Uterus (tissue), 3 donors: ENCODE measurements at regions not wholly inside any gene's neighbourhood (a gene's known extent, or its start where the extent isn't known, plus 50 kb on each side); places are given as distances from the start of the nearest gene placed in this dataset.

Source experiments
- DNase-seq, 2 donors: peaks; one replicate each; pipeline ENCODE4 v3.0.0-alpha.2; 2019 to 2020
- H3K27ac ChIP-seq, 2 donors: fragments of 200-600 bp; sonication (generic); 1 replicate in 1 of 2; 2 replicates in 1 of 2; pipeline ENCODE4 v1.5.1; 2016 to 2018
- H3K27me3 ChIP-seq, 2 donors: fragments of 200-600 bp; sonication (generic); one replicate each; pipeline ENCODE4 v1.5.1; 2018 to 2019; ENCODE audit warnings: control low read depth in 1 of 2
- H3K36me3 ChIP-seq, 2 donors: fragments of 200-600 bp; sonication (generic); one replicate each; pipeline ENCODE4 v1.5.1; 2019; ENCODE audit warnings: control low read depth in 1 of 2
- H3K4me1 ChIP-seq, 2 donors: fragments of 200-600 bp; sonication (generic); one replicate each; pipeline ENCODE4 v1.5.1; 2018 to 2019; ENCODE audit warnings: control low read depth in 1 of 2
- H3K4me3 ChIP-seq, 2 donors: fragments of 200-600 bp; sonication (generic); 1 replicate in 1 of 2; 2 replicates in 1 of 2; pipeline ENCODE4 v1.5.1; 2018 to 2019; ENCODE audit warnings: mild to moderate bottlenecking in 1 of 2
- H3K9me3 ChIP-seq, 2 donors: fragments of 200-600 bp; sonication (generic); one replicate each; pipeline ENCODE4 v1.5.1; 2019; ENCODE audit warnings: control low read depth in 1 of 2
- POLR2A ChIP-seq, 2 donors: fragments of 450-650 bp; IDR thresholded peaks; one replicate each; pipeline ENCODE4 v1.6.1; 2016; ENCODE audit warnings: antibody characterized with exemption in 2 of 2, mild to moderate bottlenecking in 1 of 2, moderate library complexity in 1 of 2
- intact Hi-C: fragments of 100-400 bp; cut with DNase I; formaldehyde crosslinking; loops from one replicate; pipeline ENCODE4 v1.15.1; 2023; ENCODE audit warnings: low total_unique reads
- TF ChIP-seq, protein P1 (sequence below), 4 experiments: fragments of 200-600 bp in 2 of 4; fragments of 450-650 bp in 2 of 4; sonication (generic) in 2 of 4; IDR thresholded peaks; one replicate each; pipeline ENCODE4 v1.5.1; 2016 to 2019; ENCODE audit warnings: antibody characterized with exemption in 4 of 4, mild to moderate bottlenecking in 2 of 4, moderate library complexity in 1 of 4
- donor health status: DM: yes; HTN: yes; CAD: no.

DNA sequence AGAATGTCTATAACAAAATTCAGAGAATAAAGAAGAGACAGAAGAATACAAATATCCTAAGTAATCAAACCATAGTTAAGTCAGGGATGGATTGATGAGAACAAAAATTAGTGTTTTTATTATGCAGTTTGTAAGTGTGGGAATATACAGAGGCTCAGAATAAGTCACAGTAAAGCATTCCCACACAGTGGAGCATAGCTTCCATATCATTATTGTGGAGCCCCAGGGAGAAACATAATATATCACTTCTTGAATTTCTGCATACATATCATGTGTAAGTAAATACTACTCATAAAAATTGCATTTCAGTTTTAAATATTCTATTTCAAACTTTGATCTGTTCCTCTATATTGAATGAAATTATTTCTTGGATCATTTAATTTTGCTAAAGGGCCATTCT, 790.4 kb downstream of the PLA2G4A start:
- TF ChIP-seq, protein P1, sequence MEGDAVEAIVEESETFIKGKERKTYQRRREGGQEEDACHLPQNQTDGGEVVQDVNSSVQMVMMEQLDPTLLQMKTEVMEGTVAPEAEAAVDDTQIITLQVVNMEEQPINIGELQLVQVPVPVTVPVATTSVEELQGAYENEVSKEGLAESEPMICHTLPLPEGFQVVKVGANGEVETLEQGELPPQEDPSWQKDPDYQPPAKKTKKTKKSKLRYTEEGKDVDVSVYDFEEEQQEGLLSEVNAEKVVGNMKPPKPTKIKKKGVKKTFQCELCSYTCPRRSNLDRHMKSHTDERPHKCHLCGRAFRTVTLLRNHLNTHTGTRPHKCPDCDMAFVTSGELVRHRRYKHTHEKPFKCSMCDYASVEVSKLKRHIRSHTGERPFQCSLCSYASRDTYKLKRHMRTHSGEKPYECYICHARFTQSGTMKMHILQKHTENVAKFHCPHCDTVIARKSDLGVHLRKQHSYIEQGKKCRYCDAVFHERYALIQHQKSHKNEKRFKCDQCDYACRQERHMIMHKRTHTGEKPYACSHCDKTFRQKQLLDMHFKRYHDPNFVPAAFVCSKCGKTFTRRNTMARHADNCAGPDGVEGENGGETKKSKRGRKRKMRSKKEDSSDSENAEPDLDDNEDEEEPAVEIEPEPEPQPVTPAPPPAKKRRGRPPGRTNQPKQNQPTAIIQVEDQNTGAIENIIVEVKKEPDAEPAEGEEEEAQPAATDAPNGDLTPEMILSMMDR (IDR thresholded peaks at IDR 0.05) = no peak
- no peak for TF ChIP-seq POLR2A (IDR thresholded peaks at IDR 0.05)

DNA sequence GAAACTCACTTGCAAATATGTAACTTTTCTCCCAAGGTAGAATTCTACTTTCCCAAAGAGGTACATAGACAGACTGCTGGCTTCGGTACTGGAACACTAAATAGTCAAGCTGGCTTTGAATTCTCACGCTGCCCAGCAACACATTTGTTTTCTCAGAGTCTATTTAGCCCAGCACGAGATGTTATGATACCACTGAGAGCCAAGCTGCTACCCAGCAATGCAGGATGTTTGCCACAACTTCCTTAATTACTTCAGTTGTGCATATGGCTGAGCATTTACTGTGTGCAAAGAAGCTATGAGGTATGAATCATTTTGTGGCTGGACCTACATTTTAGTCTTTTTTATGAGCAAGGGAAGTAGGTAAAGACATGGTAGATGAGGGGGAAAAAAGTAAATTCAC, 793.2 kb downstream of the PLA2G4A start:
- H3K27ac ChIP-seq = no peak overlapping the region
- no peak overlapping the region for H3K4me3 ChIP-seq
- no peak for DNase-seq
- no peaks in the 10 kb centered on the region for H3K27me3 ChIP-seq
- intact Hi-C loops = no loop called here
- no peaks in the 10 kb centered on the region for H3K9me3 ChIP-seq
- no peaks in the 10 kb centered on the region for H3K36me3 ChIP-seq
- TF ChIP-seq, protein P1 (IDR thresholded peaks at IDR 0.05) = no peak
- no peak for TF ChIP-seq POLR2A (IDR thresholded peaks at IDR 0.05)
- H3K4me1 ChIP-seq = no peaks in the 10 kb centered on the region

More for the DNA sequence above, 790.4 kb downstream of the PLA2G4A start:
- Histone ChIP-seq H3K36me3 (no peaks in the 10 kb centered on the region), H3K27ac (no peak overlapping the region), H3K4me1 (no peaks in the 10 kb centered on the region), H3K27me3 (no peaks in the 10 kb centered on the region), H3K4me3 (no peak overlapping the region), H3K9me3 (no peaks in the 10 kb centered on the region)
- intact Hi-C loops = no loop called here
- DNase-seq = no peak

GRCh38 chr1:187622545-187622944, 793.8 kb downstream of the PLA2G4A start:
- intact Hi-C loops = no loop called here
- no peak overlapping the region for H3K27ac ChIP-seq
- no peaks in the 10 kb centered on the region for H3K27me3 ChIP-seq
- no peaks in the 10 kb centered on the region for H3K4me1 ChIP-seq
- no peak overlapping the region for H3K4me3 ChIP-seq
- TF ChIP-seq, protein P1 (IDR thresholded peaks at IDR 0.05) = no peak
- no peak for TF ChIP-seq POLR2A (IDR thresholded peaks at IDR 0.05)
- no peaks in the 10 kb centered on the region for H3K36me3 ChIP-seq
- H3K9me3 ChIP-seq = no peaks in the 10 kb centered on the region
- no peak for DNase-seq

GRCh38 chr1:187624812-187625545, 796.2 kb downstream of the PLA2G4A start:
- no peaks in the 10 kb centered on the region for H3K9me3 ChIP-seq
- TF ChIP-seq, protein P1 (IDR thresholded peaks at IDR 0.05) = no peak
- no peak for TF ChIP-seq POLR2A (IDR thresholded peaks at IDR 0.05)
- H3K27me3 ChIP-seq = no peaks in the 10 kb centered on the region
- no peak overlapping the region for H3K4me3 ChIP-seq
- DNase-seq = no peak
- no peaks in the 10 kb centered on the region for H3K4me1 ChIP-seq
- H3K36me3 ChIP-seq = no peaks in the 10 kb centered on the region
- intact Hi-C loops = no loop called here
- no peak overlapping the region for H3K27ac ChIP-seq

DNA sequence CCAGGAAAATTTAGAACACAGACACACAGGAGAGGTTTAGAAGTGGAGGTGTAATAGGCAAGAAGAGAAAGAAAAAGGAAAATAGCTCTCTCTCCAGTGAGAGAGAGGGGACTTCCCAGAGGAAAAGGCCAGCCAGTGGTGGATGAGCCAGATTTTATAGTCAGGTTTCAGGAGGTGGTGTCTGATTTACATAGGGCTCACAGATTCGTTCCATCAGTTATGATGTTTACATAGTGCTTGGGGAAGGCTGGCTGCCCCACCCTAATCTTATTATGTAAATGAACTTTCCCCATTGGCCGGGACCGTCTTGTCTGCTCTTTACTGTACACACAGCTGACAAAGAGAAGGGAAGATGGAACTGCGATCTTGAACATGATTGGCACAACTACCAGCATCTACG, 797.3 kb downstream of the PLA2G4A start:
- H3K27me3 ChIP-seq = no peaks in the 10 kb centered on the region
- no peaks in the 10 kb centered on the region for H3K9me3 ChIP-seq

More for the DNA sequence above, 797.3 kb downstream of the PLA2G4A start:
- no peak for DNase-seq
- H3K4me3 ChIP-seq = no peak overlapping the region
- H3K4me1 ChIP-seq = no peaks in the 10 kb centered on the region
- H3K27ac ChIP-seq = no peak overlapping the region
- intact Hi-C loops = no loop called here
- no peak for TF ChIP-seq POLR2A (IDR thresholded peaks at IDR 0.05)
- TF ChIP-seq, protein P1 (IDR thresholded peaks at IDR 0.05) = no peak
- H3K36me3 ChIP-seq = no peaks in the 10 kb centered on the region
